Heart right ventricle (tissue), 16 donors: ENCODE measurements at regions not wholly inside any gene's neighbourhood (a gene's known extent, or its start where the extent isn't known, plus 50 kb on each side); places are given as distances from the start of the nearest gene placed in this dataset.

Source experiments
- ATAC-seq, 8 donors: fragments of 200-7000 bp; cut with Tn5 transposase; one replicate each; pipeline ENCODE4 v1.9.1; 2020; ENCODE audit warnings: mild to moderate bottlenecking in 8 of 8, moderate library complexity in 8 of 8, moderate number of reproducible peaks in 1 of 8
- DNase-seq, 2 donors: peaks; one replicate each; pipeline ENCODE4 v3.0.0-alpha.2; 2020
- H3K27ac ChIP-seq, 10 donors: fragments of 200-600 bp; sonication (generic) in 2 of 10; one replicate each; pipeline versions ENCODE4 v1.5.0 to v1.8.0; 2020 to 2022; ENCODE audit warnings: mild to moderate bottlenecking in 3 of 10
- H3K27me3 ChIP-seq, 7 donors: fragments of 200-600 bp; one replicate each; pipeline ENCODE4 v1.8.0; 2021 to 2022; ENCODE audit warnings: mild to moderate bottlenecking in 2 of 7
- H3K36me3 ChIP-seq, 9 donors: fragments of 200-600 bp; sonication (generic) in 1 of 9; one replicate each; pipeline versions ENCODE4 v1.5.0 to v1.8.0; 2020 to 2022; ENCODE audit warnings: mild to moderate bottlenecking in 2 of 9
- H3K4me1 ChIP-seq, 9 donors: fragments of 200-600 bp; sonication (generic) in 1 of 9; one replicate each; pipeline versions ENCODE4 v1.5.0 to v1.8.0; 2020 to 2022; ENCODE audit warnings: mild to moderate bottlenecking in 4 of 9
- H3K4me3 ChIP-seq, 10 donors: fragments of 200-600 bp; sonication (generic) in 2 of 10; one replicate each; pipeline versions ENCODE4 v1.5.0 to v1.8.0; 2020 to 2022; ENCODE audit warnings: mild to moderate bottlenecking in 7 of 10, moderate library complexity in 2 of 10
- H3K9me3 ChIP-seq, 11 donors: fragments of 200-600 bp in 10 of 11; sonication (generic) in 2 of 11; one replicate each; pipeline versions ENCODE4 v1.5.0 to v1.8.0; 2013 to 2022; ENCODE audit warnings: mild to moderate bottlenecking in 2 of 11, control low read depth in 1 of 11, moderate library complexity in 1 of 11
- CTCF ChIP-seq, 9 donors: fragments of 200-600 bp; sonication (generic) in 2 of 9; IDR thresholded peaks; one replicate each; pipeline versions ENCODE4 v1.5.0 to v1.8.0; 2021 to 2022; ENCODE audit warnings: antibody characterized with exemption in 9 of 9, mild to moderate bottlenecking in 5 of 9, moderate library complexity in 1 of 9
- WGBS, 2 donors: extraction: QIAGEN DNeasy Blood & Tissue Kit; methylation state at CpG; one replicate each; pipeline ENCODE4 v1.1.7; 2013; ENCODE audit warnings: inconsistent platforms in 1 of 2; 5-methylcytosine and 5-hydroxymethylcytosine counted together
- intact Hi-C, 10 donors: fragments of 100-400 bp; cut with DNase I; formaldehyde crosslinking; loops; one replicate each; pipeline versions ENCODE4 v1.11.1 to v1.14.2; 2022
- donor health status: Arrhythmogenic right ventricular cardiomyopathy.
- donor health status: ischemic (EF 13 %, LVEDD 7.1; RV severe dilation, severe dysfunction).
- donor health status: healthy with polysubstance abuse.
- donor health status: DM: no; HTN: yes; CAD: no.
- donor health status: DM: no; HTN: no; CAD: no.
- donor health status: ischemic (EF 25% LVEDD 6.9; RV normal size, moderate dysfunction).
- donor health status: ischemic (EF 25% LVEDD 5.7; RV mildly dilated, moderate dysfunction).
- donor health status: healthy.
- donor health status: DM: yes; HTN: yes; CAD: no.
- donor health status: Ischemic cardiomyopathy.
- donor health status: ischemic (EF 35%, LVEDD 5.7; RV mildly dilated, moderate dysfunction).
- donor health status: nonischemic (EF 11% LVEDD 7.7; RV severe dilation, severe dysfunction).
- donor health status: DM: yes; HTN: yes; CAD: no.
- donor health status: PGD.
- donor health status: ischemic (EF 29% LVEDD 5.4; RV normal size, mild dysfunction).
- donor health status: nonischemic (EF 23%, LVEDD 6.1; RV moderate dilation, normal function).

- H3K36me3 ChIP-seq: no peaks in the 10 kb centered on the region
- DNase-seq: no peak
- WGBS, 2 donors: 81 to 92% methylated on average over 8 of the region's 8 CpGs
- H3K4me3 ChIP-seq: no peak overlapping the region
- TF ChIP-seq CTCF (IDR thresholded peaks at IDR 0.05): no peak
- H3K9me3 ChIP-seq: no peaks in the 10 kb centered on the region
- intact Hi-C loops: no loop called here
- no peaks in the 10 kb centered on the region for H3K4me1 ChIP-seq
- H3K27ac ChIP-seq: no peak overlapping the region
- ATAC-seq: no peak
- H3K27me3 ChIP-seq: no peaks in the 10 kb centered on the region
These were observed 516.7 kb downstream of the KCNT2 start for GRCh38 chr1:196091397-196092135.

DNA sequence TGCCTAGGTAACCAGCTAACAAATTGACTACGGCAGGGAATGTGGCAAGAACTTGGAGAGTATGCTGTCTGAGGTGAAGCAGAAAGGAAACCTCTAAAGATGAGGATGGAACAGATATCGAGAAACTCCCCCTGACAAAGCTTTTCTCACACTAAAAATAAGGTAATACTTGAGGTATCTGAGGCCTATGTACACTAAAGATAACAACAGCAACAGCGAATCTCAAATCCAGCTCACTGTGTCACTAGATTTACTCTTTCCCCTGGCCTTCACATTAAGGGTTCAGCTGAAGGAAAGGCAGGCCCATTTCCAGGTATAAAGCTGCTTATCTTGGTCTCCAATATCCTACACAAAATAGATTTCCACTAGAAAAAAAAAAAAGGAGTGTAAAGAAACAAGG is 518.0 kb downstream of the KCNT2 start:
- intact Hi-C loops: no loop called here
- H3K36me3 ChIP-seq: no peaks in the 10 kb centered on the region
- 75 to 89% methylated on average over 3 of the region's 3 CpGs for WGBS, 2 donors
- ATAC-seq (no peak), DNase-seq (no peak)
- H3K4me1 ChIP-seq: no peaks in the 10 kb centered on the region
- H3K27me3 ChIP-seq: no peaks in the 10 kb centered on the region
- H3K9me3 ChIP-seq: no peaks in the 10 kb centered on the region
- no peak overlapping the region for H3K27ac ChIP-seq
- no peak overlapping the region for H3K4me3 ChIP-seq
- TF ChIP-seq CTCF (IDR thresholded peaks at IDR 0.05): no peak

GRCh38 chr1:196088541-196088940 is 519.7 kb downstream of the KCNT2 start:
- WGBS, 2 donors: 79 to 87% methylated on average over 10 of the region's 10 CpGs

DNA sequence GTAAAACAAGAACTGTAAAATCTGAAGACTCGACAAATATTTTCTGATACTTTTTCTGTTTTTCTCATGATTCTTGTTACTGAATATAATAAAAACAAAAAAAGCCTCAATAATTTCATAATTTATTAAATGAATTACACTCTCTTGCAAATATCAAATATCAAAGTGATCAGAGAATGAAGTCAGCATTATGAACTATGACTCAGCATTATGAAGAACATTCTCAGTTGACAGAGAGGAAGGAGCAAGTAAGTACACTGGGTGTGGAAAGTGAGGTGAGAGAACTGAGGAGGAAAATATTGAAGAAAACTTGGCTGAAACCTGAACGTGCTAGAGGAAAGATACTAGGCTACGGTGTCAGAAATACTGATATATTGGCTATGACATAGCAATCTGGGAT is 529.5 kb downstream of the KCNT2 start:
- H3K4me3 ChIP-seq: no peak overlapping the region
- no peak for DNase-seq
- no peaks in the 10 kb centered on the region for H3K9me3 ChIP-seq
- WGBS, 2 donors: 79 to 82% methylated on average over 3 of the region's 3 CpGs
- H3K4me1 ChIP-seq: no peaks in the 10 kb centered on the region
- intact Hi-C loops: no loop called here
- H3K36me3 ChIP-seq: no peaks in the 10 kb centered on the region
- H3K27me3 ChIP-seq: no peaks in the 10 kb centered on the region
- no peak for ATAC-seq
- H3K27ac ChIP-seq: no peak overlapping the region
- TF ChIP-seq CTCF (IDR thresholded peaks at IDR 0.05): no peak

More at GRCh38 chr1:196088541-196088940, 519.7 kb downstream of the KCNT2 start:
- no peak for ATAC-seq
- Histone ChIP-seq H3K9me3 (no peaks in the 10 kb centered on the region), H3K27me3 (no peaks in the 10 kb centered on the region), H3K4me3 (no peak overlapping the region), H3K27ac (no peak overlapping the region), H3K4me1 (no peaks in the 10 kb centered on the region), H3K36me3 (no peaks in the 10 kb centered on the region)
- DNase-seq: no peak
- intact Hi-C loops: no loop called here
- TF ChIP-seq CTCF (IDR thresholded peaks at IDR 0.05): no peak
